Activated T-cell treated with anti-CD3 and anti-CD28 coated beads for 4 hours (primary cell): ENCODE measurements at regions not wholly inside any gene's neighbourhood (a gene's known extent, or its start where the extent isn't known, plus 50 kb on each side); places are given as distances from the start of the nearest gene placed in this dataset.

ENCODE experiments used
- DNase-seq: peaks from one replicate; pipeline ENCODE4 v3.0.0-alpha.2; 2020

GRCh38 chr7:55624813-55625212 is 52.5 kb upstream of the VOPP1 start:
- DNase-seq, result no peak

- DNase-seq, result no peak
These were observed 51.3 kb upstream of the VOPP1 start for GRCh38 chr7:55623617-55624016.

- no peak for DNase-seq
These were observed 49.9 kb upstream of the VOPP1 start for GRCh38 chr7:55622241-55622640.
